ENCODE measurements at regions not wholly inside any gene's neighbourhood (a gene's known extent, or its start where the extent isn't known, plus 50 kb on each side); places are given as distances from the start of the nearest gene placed in this dataset.

GRCh38 chr4:127149086-127149485 is 483.7 kb upstream of the INTU start:
- no peak overlapping the region for H3K4me3 ChIP-seq (ENCODE audit: low read length)
- no peaks in the 10 kb centered on the region for H3K4me1 ChIP-seq (ENCODE audit: insufficient read depth, low read length)
- no peak overlapping the region for H2AFZ ChIP-seq (ENCODE audit: low read depth, low read length)
- no peaks in the 10 kb centered on the region for H3K27me3 ChIP-seq (ENCODE audit: insufficient read depth, low read length)
- no peaks in the 10 kb centered on the region for H3K9me3 ChIP-seq (ENCODE audit: low read length)
- no peaks in the 10 kb centered on the region for H3K36me3 ChIP-seq (ENCODE audit: insufficient read depth, low read length)

- Histone ChIP-seq H3K9me3 (ENCODE audit: low read length) (no peaks in the 10 kb centered on the region), H3K4me1 (ENCODE audit: insufficient read depth, low read length) (no peaks in the 10 kb centered on the region), H3K36me3 (ENCODE audit: insufficient read depth, low read length) (no peaks in the 10 kb centered on the region), H3K4me3 (ENCODE audit: low read length) (no peak overlapping the region), H3K27me3 (ENCODE audit: insufficient read depth, low read length) (no peaks in the 10 kb centered on the region), H2AFZ (ENCODE audit: low read depth, low read length) (no peak overlapping the region)
These were observed 480.8 kb upstream of the INTU start for GRCh38 chr4:127151941-127152340.

DNA sequence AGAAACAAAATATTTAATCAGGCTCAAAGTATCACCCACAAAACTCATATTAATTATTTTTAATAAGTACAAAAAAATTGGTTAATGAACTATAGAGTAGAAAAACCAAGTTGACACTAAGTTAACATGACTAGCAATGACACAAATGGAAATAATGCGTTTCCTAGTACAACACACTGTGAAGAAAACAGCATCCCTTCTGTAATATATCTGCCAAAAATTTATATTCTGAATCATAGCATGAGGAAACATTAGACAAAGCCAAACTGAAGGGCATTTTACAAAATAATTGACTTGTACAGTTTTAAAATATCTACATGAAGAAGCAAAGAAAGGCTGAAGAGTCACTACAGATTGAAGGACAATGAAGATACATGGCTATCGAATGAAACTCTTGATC is 477.6 kb upstream of the INTU start:
- H3K27me3 ChIP-seq (ENCODE audit: insufficient read depth, low read length): no peaks in the 10 kb centered on the region
- no peak overlapping the region for H2AFZ ChIP-seq (ENCODE audit: low read depth, low read length)
- H3K9me3 ChIP-seq (ENCODE audit: low read length): no peaks in the 10 kb centered on the region
- no peaks in the 10 kb centered on the region for H3K36me3 ChIP-seq (ENCODE audit: insufficient read depth, low read length)
- H3K4me3 ChIP-seq (ENCODE audit: low read length): no peak overlapping the region
- H3K4me1 ChIP-seq (ENCODE audit: insufficient read depth, low read length): no peaks in the 10 kb centered on the region

- H3K36me3 ChIP-seq (ENCODE audit: insufficient read depth, low read length): no peaks in the 10 kb centered on the region
- H3K27me3 ChIP-seq (ENCODE audit: insufficient read depth, low read length): no peaks in the 10 kb centered on the region
- no peak overlapping the region for H3K4me3 ChIP-seq (ENCODE audit: low read length)
- no peak overlapping the region for H2AFZ ChIP-seq (ENCODE audit: low read depth, low read length)
- no peaks in the 10 kb centered on the region for H3K9me3 ChIP-seq (ENCODE audit: low read length)
- no peaks in the 10 kb centered on the region for H3K4me1 ChIP-seq (ENCODE audit: insufficient read depth, low read length)
These were observed 477.2 kb upstream of the INTU start for GRCh38 chr4:127155555-127155954.

DNA sequence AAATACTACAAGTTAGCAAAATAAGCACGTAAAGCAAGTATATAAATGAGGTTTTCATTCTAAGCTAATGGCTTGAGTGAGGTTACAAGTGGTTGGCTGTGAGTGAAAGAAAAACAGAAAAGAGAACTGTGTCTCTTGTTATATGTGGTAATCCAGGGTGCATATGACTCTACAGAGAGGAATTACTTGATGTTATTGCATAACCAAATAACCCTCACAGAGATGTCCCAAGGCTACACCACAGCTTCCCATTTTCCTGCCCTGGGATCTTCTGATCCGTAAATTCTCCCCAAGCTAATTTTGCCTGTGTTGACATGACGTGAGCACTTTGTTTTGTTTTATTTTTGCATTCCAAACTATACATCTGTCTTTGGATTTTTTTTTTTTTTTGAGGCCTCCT is 470.0 kb upstream of the INTU start:
- no peaks in the 10 kb centered on the region for H3K4me1 ChIP-seq (ENCODE audit: insufficient read depth, low read length)
- no peak overlapping the region for H2AFZ ChIP-seq (ENCODE audit: low read depth, low read length)
- H3K9me3 ChIP-seq (ENCODE audit: low read length): no peaks in the 10 kb centered on the region
- no peak overlapping the region for H3K4me3 ChIP-seq (ENCODE audit: low read length)
- H3K27me3 ChIP-seq (ENCODE audit: insufficient read depth, low read length): no peaks in the 10 kb centered on the region
- H3K36me3 ChIP-seq (ENCODE audit: insufficient read depth, low read length): no peaks in the 10 kb centered on the region

DNA sequence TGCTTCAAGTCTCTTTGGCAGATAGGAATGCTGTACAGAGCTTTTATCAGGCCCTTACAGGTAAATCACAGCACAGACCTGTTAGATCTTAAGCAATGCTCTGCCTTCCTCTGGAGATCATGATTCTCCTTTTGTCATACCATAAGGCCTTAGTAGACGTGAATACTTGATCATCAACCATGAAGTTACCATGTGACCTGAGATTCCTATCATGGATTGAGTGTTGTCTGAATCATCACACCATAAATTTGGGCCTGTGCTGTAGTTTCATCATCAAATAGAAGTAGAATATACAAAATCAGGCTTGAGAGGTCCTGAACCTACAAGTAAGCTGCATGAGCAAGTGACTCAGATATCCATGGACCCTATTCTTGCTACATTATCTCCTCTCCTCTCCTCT is 466.8 kb upstream of the INTU start:
- H3K4me3 ChIP-seq (ENCODE audit: low read length): no peak overlapping the region
- H2AFZ ChIP-seq (ENCODE audit: low read depth, low read length): no peak overlapping the region
- no peaks in the 10 kb centered on the region for H3K4me1 ChIP-seq (ENCODE audit: insufficient read depth, low read length)
- H3K27me3 ChIP-seq (ENCODE audit: insufficient read depth, low read length): no peaks in the 10 kb centered on the region
- no peaks in the 10 kb centered on the region for H3K36me3 ChIP-seq (ENCODE audit: insufficient read depth, low read length)
- no peaks in the 10 kb centered on the region for H3K9me3 ChIP-seq (ENCODE audit: low read length)

DNA sequence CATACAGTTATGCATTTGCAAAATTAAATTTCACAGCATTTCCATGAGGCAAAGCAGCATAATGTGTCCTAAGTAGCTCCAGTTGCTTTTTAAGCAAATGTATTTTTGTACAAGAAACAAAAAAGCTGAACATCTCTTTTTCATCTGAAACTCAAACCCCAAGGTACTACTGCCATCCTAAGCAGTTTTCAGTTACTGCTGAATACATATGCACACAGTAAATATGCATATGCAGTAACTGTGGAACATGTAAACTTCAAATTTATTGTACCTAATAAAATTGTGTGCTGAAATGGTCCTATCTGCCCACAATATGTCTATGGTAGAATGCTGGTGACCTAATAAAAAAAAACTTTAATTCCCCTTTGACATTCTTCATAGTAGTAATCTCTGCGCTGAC is 458.6 kb upstream of the INTU start:
- no peaks in the 10 kb centered on the region for H3K36me3 ChIP-seq (ENCODE audit: insufficient read depth, low read length)
- H2AFZ ChIP-seq (ENCODE audit: low read depth, low read length): no peak overlapping the region

GRCh38 chr4:127174616-127175015 is 458.1 kb upstream of the INTU start:
- Histone ChIP-seq H3K9me3 (ENCODE audit: low read length) (no peaks in the 10 kb centered on the region), H2AFZ (ENCODE audit: low read depth, low read length) (no peak overlapping the region), H3K27me3 (ENCODE audit: insufficient read depth, low read length) (no peaks in the 10 kb centered on the region), H3K36me3 (ENCODE audit: insufficient read depth, low read length) (no peaks in the 10 kb centered on the region), H3K4me1 (ENCODE audit: insufficient read depth, low read length) (no peaks in the 10 kb centered on the region), H3K4me3 (ENCODE audit: low read length) (no peak overlapping the region)

More for the DNA sequence above, 458.6 kb upstream of the INTU start:
- H3K9me3 ChIP-seq (ENCODE audit: low read length): no peaks in the 10 kb centered on the region
- no peak overlapping the region for H3K4me3 ChIP-seq (ENCODE audit: low read length)
- H3K27me3 ChIP-seq (ENCODE audit: insufficient read depth, low read length): no peaks in the 10 kb centered on the region
- H3K4me1 ChIP-seq (ENCODE audit: insufficient read depth, low read length): no peaks in the 10 kb centered on the region

DNA sequence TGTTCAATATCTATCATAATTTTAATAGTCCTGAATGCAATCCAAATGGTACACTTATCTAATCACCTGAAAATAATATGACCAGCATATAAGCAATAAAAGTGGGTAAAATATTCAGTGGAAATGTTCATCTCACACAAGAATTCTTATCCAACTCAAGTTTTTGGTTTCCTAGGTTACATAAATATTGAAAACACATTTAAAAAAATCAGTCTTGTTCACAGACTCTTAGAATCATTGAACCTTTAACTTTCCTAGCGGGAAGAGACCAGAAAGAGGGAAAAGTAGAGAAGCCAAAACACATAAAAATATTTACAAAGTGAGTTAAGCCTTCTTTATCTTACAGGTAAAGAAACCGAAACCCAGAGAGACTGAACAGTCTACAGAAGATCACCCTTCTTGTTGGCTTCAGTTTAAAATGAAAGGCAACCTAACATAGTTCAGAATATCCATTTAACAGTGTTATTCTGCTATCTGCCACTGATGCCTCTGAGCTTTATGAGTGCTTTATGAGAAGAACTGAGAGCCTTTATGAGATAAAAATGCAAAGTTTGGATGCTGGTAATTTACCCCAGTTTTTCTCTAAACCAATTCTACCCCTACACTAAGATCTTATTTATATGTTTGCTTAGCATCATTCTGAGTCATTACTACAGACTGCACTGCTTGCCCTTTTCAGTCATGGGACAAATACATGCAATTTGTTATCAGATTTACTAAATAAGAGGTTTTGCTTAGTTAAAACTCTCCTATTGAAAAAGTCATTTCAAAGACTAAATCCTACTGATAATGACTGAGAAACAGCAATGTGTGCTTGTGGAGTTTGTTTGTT is 453.3 kb upstream of the INTU start:
- Histone ChIP-seq H2AFZ (ENCODE audit: low read depth, low read length) (no peak overlapping the region), H3K36me3 (ENCODE audit: insufficient read depth, low read length) (no peaks in the 10 kb centered on the region), H3K27me3 (ENCODE audit: insufficient read depth, low read length) (no peaks in the 10 kb centered on the region), H3K4me1 (ENCODE audit: insufficient read depth, low read length) (no peaks in the 10 kb centered on the region), H3K9me3 (ENCODE audit: low read length) (no peaks in the 10 kb centered on the region), H3K4me3 (ENCODE audit: low read length) (no peak overlapping the region)

- Histone ChIP-seq H3K4me1 (ENCODE audit: insufficient read depth, low read length) (no peaks in the 10 kb centered on the region), H3K27me3 (ENCODE audit: insufficient read depth, low read length) (no peaks in the 10 kb centered on the region), H3K36me3 (ENCODE audit: insufficient read depth, low read length) (no peaks in the 10 kb centered on the region), H3K4me3 (ENCODE audit: low read length) (no peak overlapping the region), H2AFZ (ENCODE audit: low read depth, low read length) (no peak overlapping the region), H3K9me3 (ENCODE audit: low read length) (peaks cover 2% of the 10 kb centered on the region)
These were observed 451.8 kb upstream of the INTU start for GRCh38 chr4:127181001-127181400.

DNA sequence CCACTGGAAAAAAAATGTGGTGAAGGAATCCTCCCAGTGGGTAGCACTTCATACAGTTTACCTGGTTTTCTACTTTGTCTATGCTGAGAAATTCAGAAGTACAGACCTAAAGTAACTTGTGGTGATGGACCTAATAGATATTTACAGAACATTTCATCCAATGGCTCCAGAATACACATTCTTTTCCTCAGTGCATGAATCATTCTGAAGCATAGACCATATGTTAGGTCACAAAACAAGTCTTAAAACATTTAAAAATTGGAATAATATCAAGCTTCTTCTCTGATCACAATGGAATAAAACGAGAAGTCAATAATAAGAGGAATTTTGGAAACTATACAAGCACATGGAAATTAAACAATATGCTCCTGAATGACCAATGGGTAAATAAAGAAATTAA is 450.1 kb upstream of the INTU start:
- Histone ChIP-seq H3K9me3 (ENCODE audit: low read length) (peaks cover 4% of the 10 kb centered on the region), H2AFZ (ENCODE audit: low read depth, low read length) (no peak overlapping the region), H3K4me3 (ENCODE audit: low read length) (no peak overlapping the region), H3K27me3 (ENCODE audit: insufficient read depth, low read length) (no peaks in the 10 kb centered on the region), H3K36me3 (ENCODE audit: insufficient read depth, low read length) (no peaks in the 10 kb centered on the region), H3K4me1 (ENCODE audit: insufficient read depth, low read length) (no peaks in the 10 kb centered on the region)

- H3K27me3 ChIP-seq (ENCODE audit: insufficient read depth, low read length): no peaks in the 10 kb centered on the region
- H3K4me3 ChIP-seq (ENCODE audit: low read length): no peak overlapping the region
- no peak overlapping the region for H2AFZ ChIP-seq (ENCODE audit: low read depth, low read length)
- no peaks in the 10 kb centered on the region for H3K4me1 ChIP-seq (ENCODE audit: insufficient read depth, low read length)
- H3K36me3 ChIP-seq (ENCODE audit: insufficient read depth, low read length): no peaks in the 10 kb centered on the region
- H3K9me3 ChIP-seq (ENCODE audit: low read length): peaks cover 4% of the 10 kb centered on the region
These were observed 443.9 kb upstream of the INTU start for GRCh38 chr4:127188847-127189246.

DNA sequence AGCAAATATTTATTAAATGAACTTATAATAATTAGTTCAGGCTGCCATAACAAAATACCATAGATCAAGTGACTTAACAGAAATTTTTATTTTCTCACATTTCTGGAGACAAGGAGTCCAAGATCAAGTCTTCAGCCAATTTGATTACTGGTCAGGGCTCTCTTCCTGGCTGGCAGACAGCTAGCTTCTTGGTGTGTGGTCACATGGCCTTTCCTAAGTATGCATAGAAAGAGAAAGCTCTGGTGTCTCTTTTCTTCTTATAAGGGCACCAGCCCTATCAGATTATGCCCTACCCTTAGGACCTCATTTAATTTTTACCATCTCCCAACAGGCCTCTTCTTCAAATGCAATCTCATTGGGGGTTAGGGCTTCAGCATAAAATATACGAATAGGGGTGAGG is 438.5 kb upstream of the INTU start:
- no peaks in the 10 kb centered on the region for H3K9me3 ChIP-seq (ENCODE audit: low read length)
- no peaks in the 10 kb centered on the region for H3K36me3 ChIP-seq (ENCODE audit: insufficient read depth, low read length)
- H3K4me3 ChIP-seq (ENCODE audit: low read length): no peak overlapping the region
- no peaks in the 10 kb centered on the region for H3K27me3 ChIP-seq (ENCODE audit: insufficient read depth, low read length)
- H3K4me1 ChIP-seq (ENCODE audit: insufficient read depth, low read length): no peaks in the 10 kb centered on the region
- no peak overlapping the region for H2AFZ ChIP-seq (ENCODE audit: low read depth, low read length)

Data from neuron (in vitro differentiated cells).